HepG2 (cell line): ENCODE measurements at regions not wholly inside any gene's neighbourhood (a gene's known extent, or its start where the extent isn't known, plus 50 kb on each side); places are given as distances from the start of the nearest gene placed in this dataset.

Experiments
- ETV5 ChIP-seq: IDR thresholded peaks from 2 replicates; pipeline ENCODE4 v1.6.1; 2018; ENCODE audit warnings: missing biosample characterization, missing genetic modification reagents, inconsistent platforms, borderline replicate concordance
- ETV6 ChIP-seq: sonication (generic); formaldehyde crosslinking; conservative IDR thresholded peaks from 2 replicates; pipeline ENCODE4 v1.4.0; 2020; ENCODE audit warnings: missing genetic modification reagents
- GATAD1 ChIP-seq: IDR thresholded peaks from 2 replicates; pipeline ENCODE4 v1.6.1; 2016; ENCODE audit warnings: missing genetic modification reagents, missing compliant biosample characterization
- GMEB1 ChIP-seq: sonication (generic); formaldehyde crosslinking; IDR thresholded peaks from 2 replicates; pipeline ENCODE4 v1.5.1; 2020; ENCODE audit warnings: missing genetic modification reagents, mild to moderate bottlenecking, borderline replicate concordance
- GRHL1 ChIP-seq: sonication (generic); formaldehyde crosslinking; conservative IDR thresholded peaks from 2 replicates; pipeline ENCODE4 v1.8.0; 2022; ENCODE audit warnings: missing genetic modification reagents
- HDAC2 ChIP-seq: sonication (generic); formaldehyde crosslinking; IDR thresholded peaks from 2 replicates; pipeline ENCODE4 v1.4.0; 2020; ENCODE audit warnings: missing genetic modification reagents
- PATZ1 ChIP-seq: sonication (generic); formaldehyde crosslinking; IDR thresholded peaks from 2 replicates; pipeline ENCODE4 v1.4.0; 2020; ENCODE audit warnings: missing genetic modification reagents
- PCBP1 ChIP-seq: fragments of 200-400 bp; formaldehyde crosslinking; IDR thresholded peaks from 2 replicates; pipeline ENCODE4 v1.6.1; 2017; ENCODE audit warnings: mild to moderate bottlenecking, low read depth, low read length, borderline replicate concordance
- POLR2AphosphoS5 ChIP-seq: IDR thresholded peaks from 2 replicates; pipeline ENCODE4 v1.6.1; 2012; ENCODE audit warnings: low read depth, low read length
- POLR2G ChIP-seq: fragments of 200-400 bp; formaldehyde crosslinking; IDR thresholded peaks from 2 replicates; pipeline ENCODE4 v1.6.1; 2018; ENCODE audit warnings: mild to moderate bottlenecking, low read depth, low read length, moderate library complexity
- PPARG ChIP-seq: conservative IDR thresholded peaks from 2 replicates; pipeline ENCODE4 v1.6.1; 2016; ENCODE audit warnings: missing biosample characterization, missing genetic modification reagents
- SPEN ChIP-seq: sonication (generic); formaldehyde crosslinking; IDR thresholded peaks from 2 replicates; pipeline ENCODE4 v1.5.1; 2020; ENCODE audit warnings: low read depth, mild to moderate bottlenecking, missing genetic modification reagents
- STAT6 ChIP-seq: sonication (generic); formaldehyde crosslinking; IDR thresholded peaks from 2 replicates; pipeline ENCODE4 v1.4.0; 2020; ENCODE audit warnings: missing genetic modification reagents, mild to moderate bottlenecking, borderline replicate concordance
- TAF1 ChIP-seq: sonication (generic); formaldehyde crosslinking; IDR thresholded peaks from 2 replicates; pipeline ENCODE4 v1.4.0; 2020; ENCODE audit warnings: missing genetic modification reagents
- TMF1 ChIP-seq: sonication (generic); formaldehyde crosslinking; IDR thresholded peaks from 2 replicates; pipeline ENCODE4 v1.8.1; 2022; ENCODE audit warnings: low read depth, missing genetic modification reagents
- U2AF1 ChIP-seq: fragments of 200-400 bp; formaldehyde crosslinking; optimal IDR thresholded peaks from 2 replicates; pipeline ENCODE3; 2017; ENCODE audit warnings: mild to moderate bottlenecking, low read depth, low read length
- ZNF282 ChIP-seq: fragments of 450-650 bp; IDR thresholded peaks from 2 replicates; pipeline ENCODE4 v1.6.1; 2018; ENCODE audit not compliant: partially characterized antibody
- ZNF501 ChIP-seq: sonication (generic); formaldehyde crosslinking; IDR thresholded peaks from 2 replicates; pipeline ENCODE4 v1.5.1; 2020; ENCODE audit warnings: mild to moderate bottlenecking, moderate library complexity, missing genetic modification reagents
- ZNF547 ChIP-seq: sonication (generic); formaldehyde crosslinking; IDR thresholded peaks from 2 replicates; pipeline ENCODE4 v1.5.1; 2020; ENCODE audit warnings: mild to moderate bottlenecking, missing genetic modification reagents
- ZNF879 ChIP-seq: sonication (generic); formaldehyde crosslinking; IDR thresholded peaks from 2 replicates; pipeline ENCODE4 v1.8.1; 2023; ENCODE audit warnings: missing genetic modification reagents
- ZSCAN29 ChIP-seq: sonication (generic); formaldehyde crosslinking; conservative IDR thresholded peaks from 2 replicates; pipeline ENCODE4 v1.4.0; 2020; ENCODE audit warnings: mild to moderate bottlenecking, missing genetic modification reagents

GRCh38 chr5:42875785-42876374 lies 64.2 kb upstream of the SELENOP start (continued):
- no peak for TF ChIP-seq GRHL1
- peak; percentile 63; the same call in 1 of the 2 replicates for TF ChIP-seq POLR2AphosphoS5
- 0 out of 2 replicates have a peak, but pooled peaks have one; percentile 32 for TF ChIP-seq GMEB1 (CRISPR knock-in tag)
- 0 out of 2 replicates have a peak, but pooled peaks have one; percentile 71 for TF ChIP-seq TMF1 (CRISPR knock-in tag)
- peak; percentile 46; the same call in 1 of the 2 replicates for TF ChIP-seq TAF1
- TF ChIP-seq ETV5 (CRISPR knock-in tag): peak; percentile 99
- TF ChIP-seq ZSCAN29 (CRISPR knock-in tag): 0 out of 2 replicates have a peak, but pooled peaks have one; percentile 32
- TF ChIP-seq HDAC2: peak; percentile 53; the same call in 1 of the 2 replicates
- peak; percentile 73 for TF ChIP-seq POLR2G
- peak; percentile 95 for TF ChIP-seq ETV6 (CRISPR knock-in tag)
- peak; percentile 75 for TF ChIP-seq PPARG
- no peak for TF ChIP-seq ZNF879 (CRISPR knock-in tag)
- TF ChIP-seq ZNF501: peak; percentile 75
- no peak for TF ChIP-seq U2AF1
- peak; percentile 60; the same call in 1 of the 2 replicates for TF ChIP-seq GATAD1 (CRISPR knock-in tag)
- TF ChIP-seq PATZ1 (CRISPR knock-in tag): peak; percentile 84
- TF ChIP-seq STAT6: no peak
- TF ChIP-seq ZNF282: no peak
- no peak for TF ChIP-seq PCBP1
- TF ChIP-seq SPEN (CRISPR knock-in tag): 0 out of 2 replicates have a peak, but pooled peaks have one; percentile 2
- no peak for TF ChIP-seq ZNF547
